Keratinocyte (primary cell): ENCODE measurements at regions not wholly inside any gene's neighbourhood (a gene's known extent, or its start where the extent isn't known, plus 50 kb on each side); places are given as distances from the start of the nearest gene placed in this dataset.

ENCODE experiments used
- DNase-seq: peaks from one replicate; pipeline ENCODE4 v3.0.0-alpha.2; 2011; ENCODE audit warnings: low read depth, missing footprints, low spot score
- FAIRE-seq: peaks from 2 replicates; lab custom pipeline; 2011; peaks lifted over from hg19 to GRCh38; lab: Jason Lieb, UNC
- H2AFZ ChIP-seq: 2 replicates; pipeline ENCODE4 v1.6.0; 2012; ENCODE audit warnings: low read length, control low read depth, inconsistent platforms; ENCODE audit not compliant: control insufficient read depth
- H3K27ac ChIP-seq: 2 replicates; pipeline ENCODE4 v1.5.1; 2011; ENCODE audit warnings: low read length; ENCODE audit not compliant: control insufficient read depth, insufficient read depth
- H3K27me3 ChIP-seq: 3 replicates; pipeline ENCODE4 v1.6.0; 2011; ENCODE audit warnings: low read length; ENCODE audit not compliant: control insufficient read depth, insufficient read depth; ENCODE audit errors: extremely low read depth
- H3K36me3 ChIP-seq, 2 experiments: 2 replicates in 1 of 2; 3 replicates in 1 of 2; pipeline ENCODE4 v1.5.1; 2011; ENCODE audit warnings: low read length in 2 of 2, mild to moderate bottlenecking in 1 of 2; ENCODE audit not compliant: control insufficient read depth in 2 of 2, insufficient read depth in 2 of 2; ENCODE audit errors: extremely low read depth in 1 of 2
- H3K4me1 ChIP-seq: 3 replicates; pipeline ENCODE4 v1.5.1; 2011; ENCODE audit warnings: low read length; ENCODE audit not compliant: control insufficient read depth, insufficient read depth; ENCODE audit errors: extremely low read depth
- H3K4me2 ChIP-seq: 3 replicates; pipeline ENCODE4 v1.6.0; 2011; ENCODE audit warnings: low read depth, low read length; ENCODE audit not compliant: control insufficient read depth, insufficient read depth; ENCODE audit errors: extremely low read depth
- H3K4me3 ChIP-seq, 3 experiments: fragments of 200-600 bp in 1 of 3; sonication (generic) in 1 of 3; 2 replicates in 2 of 3; 3 replicates in 1 of 3; pipeline ENCODE4 v1.5.1; 2011 to 2016; ENCODE audit warnings: low read length in 3 of 3, mild to moderate bottlenecking in 3 of 3, control low read depth in 2 of 3, inconsistent platforms in 1 of 3, low read depth in 1 of 3, mixed read lengths in 1 of 3, mixed run types in 1 of 3, moderate library complexity in 1 of 3; ENCODE audit not compliant: control insufficient read depth in 2 of 3, insufficient read depth in 2 of 3; ENCODE audit errors: extremely low read depth in 1 of 3
- H3K79me2 ChIP-seq: 2 replicates; pipeline ENCODE4 v1.6.0; 2012; ENCODE audit warnings: low read length; ENCODE audit not compliant: control insufficient read depth, insufficient read depth
- H3K9ac ChIP-seq: 3 replicates; pipeline ENCODE4 v1.6.0; 2011; ENCODE audit warnings: low read length; ENCODE audit not compliant: control insufficient read depth, insufficient read depth; ENCODE audit errors: extremely low read depth
- H3K9me1 ChIP-seq: 3 replicates; pipeline ENCODE4 v1.6.0; 2011; ENCODE audit warnings: low read length; ENCODE audit not compliant: control insufficient read depth, insufficient read depth; ENCODE audit errors: extremely low read depth
- H3K9me3 ChIP-seq: 2 replicates; pipeline ENCODE4 v1.5.1; 2012; ENCODE audit warnings: low read depth, low read length; ENCODE audit not compliant: control insufficient read depth
- H4K20me1 ChIP-seq: 3 replicates; pipeline ENCODE4 v1.6.0; 2011; ENCODE audit warnings: low read length; ENCODE audit not compliant: control insufficient read depth, insufficient read depth; ENCODE audit errors: extremely low read depth
- EZH2 ChIP-seq: IDR thresholded peaks from one replicate; pipeline ENCODE4 v1.6.1; 2012; ENCODE audit warnings: inconsistent platforms, mild to moderate bottlenecking, low read length, moderate library complexity
- dilution Hi-C: fragments of 300-500 bp; cut with MboI; formaldehyde crosslinking; loops from one replicate; pipeline ENCODE4 v1.7.0; 2020; ENCODE audit warnings: low sequenced_read_pairs; ENCODE audit not compliant: extremely low pct_ligation_motif_present
- TF ChIP-seq, protein P1 (sequence below), 3 experiments: IDR thresholded peaks in 1 of 3; conservative IDR thresholded peaks in 1 of 3; optimal IDR thresholded peaks in 1 of 3; 2 replicates in 2 of 3; 3 replicates in 1 of 3; pipeline versions ENCODE3 to v1.5.1; 2011; ENCODE audit warnings: low read length in 3 of 3, mild to moderate bottlenecking in 3 of 3, moderate library complexity in 2 of 3, control low read depth in 1 of 3, inconsistent platforms in 1 of 3; ENCODE audit not compliant: insufficient read depth in 2 of 3; ENCODE audit errors: extremely low read depth in 1 of 3

DNA sequence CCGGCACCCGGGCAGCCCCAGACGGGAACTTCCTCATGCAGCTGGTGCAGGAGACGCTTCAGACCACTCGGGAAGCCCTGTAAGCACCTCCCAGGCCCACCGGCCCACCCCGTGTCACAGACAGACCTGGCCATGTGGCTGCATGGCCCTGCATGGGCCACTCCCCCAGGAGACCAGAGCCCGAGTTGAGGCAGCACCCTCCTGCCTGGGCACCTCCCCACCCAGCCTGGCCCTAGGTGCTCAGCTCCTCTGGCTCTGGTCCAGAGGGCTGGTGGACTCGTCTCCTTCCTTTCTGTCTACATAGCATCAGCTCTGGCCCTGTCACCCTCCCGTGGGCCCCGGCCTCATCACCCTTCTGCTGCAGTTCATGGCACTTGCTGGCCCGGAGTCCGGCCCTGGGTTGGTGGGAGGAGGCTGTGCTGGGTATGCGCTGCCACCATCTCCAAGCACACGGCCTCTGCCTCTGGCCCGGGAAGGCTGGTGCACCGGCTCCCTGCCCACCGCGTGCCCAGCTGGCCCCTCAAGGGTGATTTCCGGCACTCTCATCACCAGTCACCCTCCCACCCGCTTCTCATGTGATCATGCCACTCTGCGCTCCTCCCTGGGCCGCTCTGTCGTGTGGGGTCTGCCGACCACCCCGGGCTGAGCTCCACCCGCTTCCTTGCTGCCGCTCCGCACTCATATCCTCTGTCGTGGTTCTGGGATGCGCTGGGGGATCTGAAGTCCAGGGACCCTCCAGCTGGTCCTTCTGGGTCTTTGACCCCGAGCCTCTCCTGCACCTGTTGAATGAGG, 53.1 kb upstream of the DPYSL4 start:
- dilution Hi-C loops = no loop called here
- Histone ChIP-seq H3K9me3 (no peaks in the 10 kb centered on the region), H3K27ac (no peak overlapping the region), H3K4me1 (no peaks in the 10 kb centered on the region), H3K79me2 (no peaks in the 10 kb centered on the region), H3K4me3 (no peak overlapping the region), H3K36me3 (no peaks in the 10 kb centered on the region), H3K27me3 (no peaks in the 10 kb centered on the region), H3K9me1 (no peaks in the 10 kb centered on the region), H3K4me2 (no peak overlapping the region), H2AFZ (no peak overlapping the region), H3K9ac (no peak overlapping the region), H4K20me1 (no peaks in the 10 kb centered on the region)
- DNase-seq (no peak), FAIRE-seq (no peak)
- TF ChIP-seq, protein P1, sequence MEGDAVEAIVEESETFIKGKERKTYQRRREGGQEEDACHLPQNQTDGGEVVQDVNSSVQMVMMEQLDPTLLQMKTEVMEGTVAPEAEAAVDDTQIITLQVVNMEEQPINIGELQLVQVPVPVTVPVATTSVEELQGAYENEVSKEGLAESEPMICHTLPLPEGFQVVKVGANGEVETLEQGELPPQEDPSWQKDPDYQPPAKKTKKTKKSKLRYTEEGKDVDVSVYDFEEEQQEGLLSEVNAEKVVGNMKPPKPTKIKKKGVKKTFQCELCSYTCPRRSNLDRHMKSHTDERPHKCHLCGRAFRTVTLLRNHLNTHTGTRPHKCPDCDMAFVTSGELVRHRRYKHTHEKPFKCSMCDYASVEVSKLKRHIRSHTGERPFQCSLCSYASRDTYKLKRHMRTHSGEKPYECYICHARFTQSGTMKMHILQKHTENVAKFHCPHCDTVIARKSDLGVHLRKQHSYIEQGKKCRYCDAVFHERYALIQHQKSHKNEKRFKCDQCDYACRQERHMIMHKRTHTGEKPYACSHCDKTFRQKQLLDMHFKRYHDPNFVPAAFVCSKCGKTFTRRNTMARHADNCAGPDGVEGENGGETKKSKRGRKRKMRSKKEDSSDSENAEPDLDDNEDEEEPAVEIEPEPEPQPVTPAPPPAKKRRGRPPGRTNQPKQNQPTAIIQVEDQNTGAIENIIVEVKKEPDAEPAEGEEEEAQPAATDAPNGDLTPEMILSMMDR (optimal IDR thresholded peaks at IDR 0.05 in 1 of 3, IDR thresholded peaks at IDR 0.05 in 1 of 3, conservative IDR thresholded peaks at IDR 0.05 in 1 of 3; ENCODE audit: extremely low read depth in 1 of 3, insufficient read depth in 2 of 3, low read length in 3 of 3) = no peak
- TF ChIP-seq EZH2 = no peak

GRCh38 chr10:132134241-132135052, 52.3 kb upstream of the DPYSL4 start:
- dilution Hi-C loops = no loop called here
- Histone ChIP-seq H3K27me3 (no peaks in the 10 kb centered on the region), H3K36me3 (no peaks in the 10 kb centered on the region), H3K9ac (no peak overlapping the region), H4K20me1 (no peaks in the 10 kb centered on the region), H2AFZ (no peak overlapping the region), H3K79me2 (no peaks in the 10 kb centered on the region), H3K4me1 (no peaks in the 10 kb centered on the region), H3K4me2 (no peak overlapping the region), H3K4me3 (no peak overlapping the region), H3K9me3 (no peaks in the 10 kb centered on the region), H3K27ac (no peak overlapping the region), H3K9me1 (no peaks in the 10 kb centered on the region)
- no peak for DNase-seq
- no peak for FAIRE-seq
- TF ChIP-seq, protein P1 (optimal IDR thresholded peaks at IDR 0.05 in 1 of 3, IDR thresholded peaks at IDR 0.05 in 1 of 3, conservative IDR thresholded peaks at IDR 0.05 in 1 of 3; ENCODE audit: extremely low read depth in 1 of 3, insufficient read depth in 2 of 3, low read length in 3 of 3) = no peak
- no peak for TF ChIP-seq EZH2
